HCT116 (cell line): ENCODE measurements at regions not wholly inside any gene's neighbourhood (a gene's known extent, or its start where the extent isn't known, plus 50 kb on each side); places are given as distances from the start of the nearest gene placed in this dataset.

Experiments
- ATAC-seq: fragments of 200-7000 bp; cut with Tn5 transposase; 2 replicates; pipeline ENCODE4 v1.9.1; 2020; ENCODE audit warnings: mild to moderate bottlenecking, moderate library complexity
- BruUV-seq: library from RNA; stranded (reverse); fragments of 400-500 nt; replicated peaks from 2 replicates; lab custom pipeline; 2021; lab: Mats Ljungman, UMichigan
- CTCF ChIA-PET: fragments of 300-600 bp; sonication (Branson Sonifier 250); formaldehyde crosslinking; loops from one replicate; lab custom pipeline; 2021; ENCODE audit warnings: antibody characterized with exemption; lab: Charles Lee
- POLR2A ChIA-PET: fragments of 300-600, 350-600 bp; sonication (Branson Sonifier 250); formaldehyde crosslinking; loops from one replicate; lab custom pipeline; 2021; ENCODE audit warnings: antibody characterized with exemption; lab: Charles Lee
- RAD21 ChIA-PET, 2 experiments: fragments of 300-600 bp; sonication (Branson Sonifier 250); formaldehyde crosslinking; loops; one replicate each; lab custom pipeline; 2023; ENCODE audit warnings: low total read pairs in 2 of 2; ENCODE audit not compliant: uncharacterized antibody in 2 of 2, unreplicated experiment in 2 of 2, low non-redundant PET in 1 of 2; lab: Charles Lee
- DNase-seq: peaks from one replicate; pipeline ENCODE4 v3.0.0-alpha.2; 2010; ENCODE audit warnings: low read depth, low spot score
- H2AFZ ChIP-seq: fragments of 200-600 bp; shearing (Covaris generic), sonication (generic); 2 replicates; pipeline ENCODE4 v1.6.1; 2017; ENCODE audit warnings: low read depth, mixed run types, mixed read lengths, antibody characterized with exemption, low read length; ENCODE audit not compliant: poor library complexity, severe bottlenecking
- H3K27ac ChIP-seq: 2 replicates; pipeline ENCODE4 v1.5.1; 2012; ENCODE audit warnings: low read depth, low read length
- H3K27me3 ChIP-seq: fragments of 200-600 bp; sonication (generic); 2 replicates; pipeline ENCODE4 v1.6.1; 2016; ENCODE audit warnings: mixed run types, low read length, mixed read lengths; ENCODE audit not compliant: insufficient read depth
- H3K36me3 ChIP-seq, 2 experiments: fragments of 200-500 bp in 1 of 2; fragments of 200-600 bp in 1 of 2; sonication (Bioruptor generic) in 1 of 2; sonication (generic) in 1 of 2; 2 replicates each; pipeline versions ENCODE4 v1.5.1 to v1.6.1; 2014 to 2016; ENCODE audit warnings: low read length in 2 of 2, inconsistent platforms in 1 of 2, mixed read lengths in 1 of 2, mixed run types in 1 of 2; ENCODE audit not compliant: insufficient read depth in 2 of 2, control insufficient read depth in 1 of 2
- H3K4me1 ChIP-seq, 2 experiments: fragments of 200-600 bp in 1 of 2; sonication (generic) in 1 of 2; 2 replicates each; pipeline versions ENCODE4 v1.5.1 to v1.6.1; 2012 to 2017; ENCODE audit warnings: low read length in 2 of 2, inconsistent platforms in 1 of 2, mild to moderate bottlenecking in 1 of 2, mixed read lengths in 1 of 2, mixed run types in 1 of 2, moderate library complexity in 1 of 2; ENCODE audit not compliant: insufficient read depth in 2 of 2, control insufficient read depth in 1 of 2
- H3K4me2 ChIP-seq: fragments of 200-600 bp; sonication (generic); 2 replicates; pipeline ENCODE4 v1.6.1; 2017; ENCODE audit warnings: mixed run types, low read length, mixed read lengths
- H3K4me3 ChIP-seq, 2 experiments: fragments of 200-600 bp in 1 of 2; sonication (generic) in 1 of 2; replicated peaks in 1 of 2; 2 replicates each; pipeline ENCODE4 v1.5.1; 2011 to 2016; ENCODE audit warnings: low read length in 2 of 2, control low read depth in 1 of 2, low read depth in 1 of 2, mild to moderate bottlenecking in 1 of 2, mixed read lengths in 1 of 2, mixed run types in 1 of 2
- H3K79me2 ChIP-seq: fragments of 200-600 bp; sonication (generic); 2 replicates; pipeline ENCODE4 v1.6.1; 2017; ENCODE audit warnings: mild to moderate bottlenecking, mixed run types, low read length, moderate library complexity, mixed read lengths; ENCODE audit not compliant: insufficient read depth
- H3K9ac ChIP-seq: fragments of 200-600 bp; sonication (generic); 2 replicates; pipeline ENCODE4 v1.6.1; 2016; ENCODE audit warnings: low read length, mixed read lengths
- H3K9me2 ChIP-seq: fragments of 200-600 bp; sonication (generic), shearing (Covaris generic); 2 replicates; pipeline ENCODE4 v1.6.1; 2017; ENCODE audit warnings: mixed run types, mild to moderate bottlenecking, moderate library complexity; ENCODE audit not compliant: insufficient read depth
- H3K9me3 ChIP-seq, 2 experiments: fragments of 200-500 bp in 1 of 2; fragments of 200-600 bp in 1 of 2; sonication (Bioruptor generic) in 1 of 2; sonication (generic) in 1 of 2; 2 replicates each; pipeline ENCODE4 v1.6.1; 2014 to 2017; ENCODE audit warnings: low read length in 2 of 2, mixed read lengths in 2 of 2, inconsistent platforms in 1 of 2, low read depth in 1 of 2, mild to moderate bottlenecking in 1 of 2, mixed run types in 1 of 2, moderate library complexity in 1 of 2; ENCODE audit not compliant: control insufficient read depth in 1 of 2, insufficient read depth in 1 of 2
- H4K20me1 ChIP-seq: fragments of 200-600 bp; sonication (generic), shearing (Covaris generic); 2 replicates; pipeline ENCODE4 v1.6.1; 2017; ENCODE audit warnings: mixed run types, mild to moderate bottlenecking, moderate library complexity; ENCODE audit not compliant: insufficient read depth
- EGR1 ChIP-seq: IDR thresholded peaks from 2 replicates; pipeline ENCODE4 v1.6.1; 2012; ENCODE audit warnings: low read depth
- ELF1 ChIP-seq: IDR thresholded peaks from 2 replicates; pipeline ENCODE4 v1.6.1; 2012; ENCODE audit warnings: low read depth, borderline replicate concordance
- EZH2 ChIP-seq: fragments of 200-600 bp; sonication (generic); IDR thresholded peaks from 2 replicates; pipeline ENCODE4 v1.6.1; 2017; ENCODE audit warnings: antibody characterized with exemption, mixed run types
- EZH2phosphoT487 ChIP-seq: fragments of 200-600 bp; IDR thresholded peaks from 2 replicates; pipeline ENCODE4 v1.6.1; 2018; ENCODE audit warnings: antibody characterized with exemption, borderline replicate concordance
- JUND ChIP-seq: IDR thresholded peaks from 2 replicates; pipeline ENCODE4 v1.6.1; 2012
- TCF7L2 ChIP-seq: IDR thresholded peaks from 2 replicates; pipeline ENCODE4 v1.7.0; 2011; ENCODE audit warnings: borderline replicate concordance, inconsistent platforms; ENCODE audit not compliant: insufficient read depth, insufficient read length; ENCODE audit errors: extremely low read depth
- ZFX ChIP-seq: fragments of 450-650 bp; IDR thresholded peaks from 2 replicates; pipeline ENCODE4 v1.6.1; 2017
- intact Hi-C: fragments of 100-400 bp; cut with micrococcal nuclease; formaldehyde crosslinking; loops from 2 replicates; pipeline ENCODE4 v1.10.0; 2022
- TF ChIP-seq, protein P1 (sequence below): IDR thresholded peaks from 2 replicates; pipeline ENCODE4 v1.6.1; 2011; ENCODE audit warnings: mild to moderate bottlenecking, low read length, moderate library complexity; ENCODE audit not compliant: insufficient replicate concordance; ENCODE audit errors: extremely low read depth
- TF ChIP-seq, protein P2 (sequence below): IDR thresholded peaks from 2 replicates; pipeline ENCODE4 v1.6.1; 2012
- TF ChIP-seq, protein P3 (sequence below): IDR thresholded peaks from 2 replicates; pipeline ENCODE4 v1.6.1; 2012; ENCODE audit warnings: low read depth
- TF ChIP-seq, protein P4 (sequence below): IDR thresholded peaks from 2 replicates; pipeline ENCODE4 v1.6.1; 2012
- TF ChIP-seq, protein P5 (sequence below), 3 experiments: fragments of 200-600 bp in 1 of 3; sonication (generic) in 1 of 3; IDR thresholded peaks in 2 of 3; conservative IDR thresholded peaks in 1 of 3; 2 replicates each; pipeline ENCODE4 v1.5.1; 2012 to 2017; ENCODE audit warnings: low read depth in 2 of 3, low read length in 2 of 3, antibody characterized with exemption in 1 of 3, borderline replicate concordance in 1 of 3, control low read depth in 1 of 3, mild to moderate bottlenecking in 1 of 3, mixed read lengths in 1 of 3, mixed run types in 1 of 3, moderate library complexity in 1 of 3; ENCODE audit not compliant: insufficient read depth in 1 of 3

DNA sequence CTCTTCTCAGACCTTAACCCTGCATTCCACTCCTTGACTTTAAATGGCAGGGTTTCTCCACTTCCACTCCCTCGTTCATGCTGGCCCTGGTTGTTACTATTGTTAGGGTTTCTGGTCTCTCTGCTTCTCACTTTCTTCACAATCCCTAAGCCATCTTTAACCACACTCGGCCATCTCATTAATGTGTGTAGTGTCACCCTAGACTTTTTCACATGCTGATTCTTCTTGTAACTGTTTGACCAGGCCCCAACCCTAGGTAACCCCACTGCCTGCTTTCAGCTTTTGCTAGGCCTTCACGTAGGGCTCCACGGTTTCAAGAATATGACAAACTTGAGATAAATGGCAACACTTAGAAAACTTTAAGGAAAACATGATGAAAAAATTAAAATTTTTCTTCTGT lies 195.1 kb downstream of the IPO8 start:
- H3K9ac ChIP-seq: no peak overlapping the region
- H3K4me1 ChIP-seq: no peaks in the 10 kb centered on the region
- no peaks in the 10 kb centered on the region for H4K20me1 ChIP-seq
- no peak overlapping the region for H3K4me2 ChIP-seq
- no peak overlapping the region for H2AFZ ChIP-seq
- ATAC-seq (no peak), DNase-seq (no peak)
- no peaks in the 10 kb centered on the region for H3K79me2 ChIP-seq
- ChIA-PET CTCF (no interaction called here), RAD21 (no interaction called here), POLR2A (no interaction called here)
- no peak overlapping the region for H3K27ac ChIP-seq
- H3K27me3 ChIP-seq: no peaks in the 10 kb centered on the region
- no peak overlapping the region for H3K4me3 ChIP-seq
- no peaks in the 10 kb centered on the region for H3K9me2 ChIP-seq
- H3K36me3 ChIP-seq: no peaks in the 10 kb centered on the region
- intact Hi-C loops: no loop called here
- BruUV-seq: no TSS peak
- TF ChIP-seq TCF7L2: no peak
- TF ChIP-seq EZH2: no peak
- TF ChIP-seq, protein P1, sequence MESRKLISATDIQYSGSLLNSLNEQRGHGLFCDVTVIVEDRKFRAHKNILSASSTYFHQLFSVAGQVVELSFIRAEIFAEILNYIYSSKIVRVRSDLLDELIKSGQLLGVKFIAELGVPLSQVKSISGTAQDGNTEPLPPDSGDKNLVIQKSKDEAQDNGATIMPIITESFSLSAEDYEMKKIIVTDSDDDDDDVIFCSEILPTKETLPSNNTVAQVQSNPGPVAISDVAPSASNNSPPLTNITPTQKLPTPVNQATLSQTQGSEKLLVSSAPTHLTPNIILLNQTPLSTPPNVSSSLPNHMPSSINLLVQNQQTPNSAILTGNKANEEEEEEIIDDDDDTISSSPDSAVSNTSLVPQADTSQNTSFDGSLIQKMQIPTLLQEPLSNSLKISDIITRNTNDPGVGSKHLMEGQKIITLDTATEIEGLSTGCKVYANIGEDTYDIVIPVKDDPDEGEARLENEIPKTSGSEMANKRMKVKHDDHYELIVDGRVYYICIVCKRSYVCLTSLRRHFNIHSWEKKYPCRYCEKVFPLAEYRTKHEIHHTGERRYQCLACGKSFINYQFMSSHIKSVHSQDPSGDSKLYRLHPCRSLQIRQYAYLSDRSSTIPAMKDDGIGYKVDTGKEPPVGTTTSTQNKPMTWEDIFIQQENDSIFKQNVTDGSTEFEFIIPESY: no peak
- no peak for TF ChIP-seq ZFX
- no peak for TF ChIP-seq EZH2phosphoT487
- TF ChIP-seq, protein P2, sequence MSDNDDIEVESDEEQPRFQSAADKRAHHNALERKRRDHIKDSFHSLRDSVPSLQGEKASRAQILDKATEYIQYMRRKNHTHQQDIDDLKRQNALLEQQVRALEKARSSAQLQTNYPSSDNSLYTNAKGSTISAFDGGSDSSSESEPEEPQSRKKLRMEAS: no peak
- TF ChIP-seq, protein P3, sequence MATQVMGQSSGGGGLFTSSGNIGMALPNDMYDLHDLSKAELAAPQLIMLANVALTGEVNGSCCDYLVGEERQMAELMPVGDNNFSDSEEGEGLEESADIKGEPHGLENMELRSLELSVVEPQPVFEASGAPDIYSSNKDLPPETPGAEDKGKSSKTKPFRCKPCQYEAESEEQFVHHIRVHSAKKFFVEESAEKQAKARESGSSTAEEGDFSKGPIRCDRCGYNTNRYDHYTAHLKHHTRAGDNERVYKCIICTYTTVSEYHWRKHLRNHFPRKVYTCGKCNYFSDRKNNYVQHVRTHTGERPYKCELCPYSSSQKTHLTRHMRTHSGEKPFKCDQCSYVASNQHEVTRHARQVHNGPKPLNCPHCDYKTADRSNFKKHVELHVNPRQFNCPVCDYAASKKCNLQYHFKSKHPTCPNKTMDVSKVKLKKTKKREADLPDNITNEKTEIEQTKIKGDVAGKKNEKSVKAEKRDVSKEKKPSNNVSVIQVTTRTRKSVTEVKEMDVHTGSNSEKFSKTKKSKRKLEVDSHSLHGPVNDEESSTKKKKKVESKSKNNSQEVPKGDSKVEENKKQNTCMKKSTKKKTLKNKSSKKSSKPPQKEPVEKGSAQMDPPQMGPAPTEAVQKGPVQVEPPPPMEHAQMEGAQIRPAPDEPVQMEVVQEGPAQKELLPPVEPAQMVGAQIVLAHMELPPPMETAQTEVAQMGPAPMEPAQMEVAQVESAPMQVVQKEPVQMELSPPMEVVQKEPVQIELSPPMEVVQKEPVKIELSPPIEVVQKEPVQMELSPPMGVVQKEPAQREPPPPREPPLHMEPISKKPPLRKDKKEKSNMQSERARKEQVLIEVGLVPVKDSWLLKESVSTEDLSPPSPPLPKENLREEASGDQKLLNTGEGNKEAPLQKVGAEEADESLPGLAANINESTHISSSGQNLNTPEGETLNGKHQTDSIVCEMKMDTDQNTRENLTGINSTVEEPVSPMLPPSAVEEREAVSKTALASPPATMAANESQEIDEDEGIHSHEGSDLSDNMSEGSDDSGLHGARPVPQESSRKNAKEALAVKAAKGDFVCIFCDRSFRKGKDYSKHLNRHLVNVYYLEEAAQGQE: no peak
- TF ChIP-seq EGR1: no peak
- TF ChIP-seq ELF1: no peak
- TF ChIP-seq JUND: no peak
- TF ChIP-seq, protein P4, sequence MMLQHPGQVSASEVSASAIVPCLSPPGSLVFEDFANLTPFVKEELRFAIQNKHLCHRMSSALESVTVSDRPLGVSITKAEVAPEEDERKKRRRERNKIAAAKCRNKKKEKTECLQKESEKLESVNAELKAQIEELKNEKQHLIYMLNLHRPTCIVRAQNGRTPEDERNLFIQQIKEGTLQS: no peak
- TF ChIP-seq, protein P5, sequence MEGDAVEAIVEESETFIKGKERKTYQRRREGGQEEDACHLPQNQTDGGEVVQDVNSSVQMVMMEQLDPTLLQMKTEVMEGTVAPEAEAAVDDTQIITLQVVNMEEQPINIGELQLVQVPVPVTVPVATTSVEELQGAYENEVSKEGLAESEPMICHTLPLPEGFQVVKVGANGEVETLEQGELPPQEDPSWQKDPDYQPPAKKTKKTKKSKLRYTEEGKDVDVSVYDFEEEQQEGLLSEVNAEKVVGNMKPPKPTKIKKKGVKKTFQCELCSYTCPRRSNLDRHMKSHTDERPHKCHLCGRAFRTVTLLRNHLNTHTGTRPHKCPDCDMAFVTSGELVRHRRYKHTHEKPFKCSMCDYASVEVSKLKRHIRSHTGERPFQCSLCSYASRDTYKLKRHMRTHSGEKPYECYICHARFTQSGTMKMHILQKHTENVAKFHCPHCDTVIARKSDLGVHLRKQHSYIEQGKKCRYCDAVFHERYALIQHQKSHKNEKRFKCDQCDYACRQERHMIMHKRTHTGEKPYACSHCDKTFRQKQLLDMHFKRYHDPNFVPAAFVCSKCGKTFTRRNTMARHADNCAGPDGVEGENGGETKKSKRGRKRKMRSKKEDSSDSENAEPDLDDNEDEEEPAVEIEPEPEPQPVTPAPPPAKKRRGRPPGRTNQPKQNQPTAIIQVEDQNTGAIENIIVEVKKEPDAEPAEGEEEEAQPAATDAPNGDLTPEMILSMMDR (IDR thresholded peaks at IDR 0.05 in 2 of 3, conservative IDR thresholded peaks at IDR 0.05 in 1 of 3; ENCODE audit: borderline replicate concordance in 1 of 3, insufficient read depth in 1 of 3, low read depth in 2 of 3, low read length in 2 of 3): no peak
- no peaks in the 10 kb centered on the region for H3K9me3 ChIP-seq
